ENCODE measurements at regions not wholly inside any gene's neighbourhood (a gene's known extent, or its start where the extent isn't known, plus 50 kb on each side); places are given as distances from the start of the nearest gene placed in this dataset.

DNA sequence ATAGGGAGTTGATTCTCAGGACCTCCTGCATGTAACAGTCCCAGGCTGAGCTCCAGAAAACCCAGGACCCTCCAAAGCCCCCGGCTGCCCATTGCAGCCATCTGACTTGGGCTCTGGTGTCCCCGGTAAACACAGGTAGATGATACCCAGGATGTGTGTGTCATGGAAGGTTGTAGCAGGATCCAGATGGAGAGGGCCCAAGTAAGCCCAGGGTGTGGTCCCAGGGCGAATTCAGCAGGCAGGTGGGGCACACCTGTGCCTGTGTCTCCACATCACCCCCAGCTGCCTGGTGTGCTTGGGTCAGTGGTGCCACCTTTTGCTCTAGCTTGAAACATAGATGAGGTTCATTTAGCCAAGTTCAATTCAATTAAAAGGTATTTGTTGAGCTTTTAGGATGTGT lies 524.1 kb downstream of the GLRX3 start:
- no peaks in the 10 kb centered on the region for H3K36me3 ChIP-seq
- H3K4me3 ChIP-seq (ENCODE audit: low read depth in 1 of 2, low read length in 1 of 2) = no peak overlapping the region
- TF ChIP-seq, protein P1, sequence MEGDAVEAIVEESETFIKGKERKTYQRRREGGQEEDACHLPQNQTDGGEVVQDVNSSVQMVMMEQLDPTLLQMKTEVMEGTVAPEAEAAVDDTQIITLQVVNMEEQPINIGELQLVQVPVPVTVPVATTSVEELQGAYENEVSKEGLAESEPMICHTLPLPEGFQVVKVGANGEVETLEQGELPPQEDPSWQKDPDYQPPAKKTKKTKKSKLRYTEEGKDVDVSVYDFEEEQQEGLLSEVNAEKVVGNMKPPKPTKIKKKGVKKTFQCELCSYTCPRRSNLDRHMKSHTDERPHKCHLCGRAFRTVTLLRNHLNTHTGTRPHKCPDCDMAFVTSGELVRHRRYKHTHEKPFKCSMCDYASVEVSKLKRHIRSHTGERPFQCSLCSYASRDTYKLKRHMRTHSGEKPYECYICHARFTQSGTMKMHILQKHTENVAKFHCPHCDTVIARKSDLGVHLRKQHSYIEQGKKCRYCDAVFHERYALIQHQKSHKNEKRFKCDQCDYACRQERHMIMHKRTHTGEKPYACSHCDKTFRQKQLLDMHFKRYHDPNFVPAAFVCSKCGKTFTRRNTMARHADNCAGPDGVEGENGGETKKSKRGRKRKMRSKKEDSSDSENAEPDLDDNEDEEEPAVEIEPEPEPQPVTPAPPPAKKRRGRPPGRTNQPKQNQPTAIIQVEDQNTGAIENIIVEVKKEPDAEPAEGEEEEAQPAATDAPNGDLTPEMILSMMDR (IDR thresholded peaks at IDR 0.05) = no peak
- H3K27me3 ChIP-seq = no peaks in the 10 kb centered on the region
- no peaks in the 10 kb centered on the region for H3K9me3 ChIP-seq
- no peaks in the 10 kb centered on the region for H3K4me1 ChIP-seq (ENCODE audit: control insufficient read depth in 1 of 2, insufficient read depth in 1 of 2, low read depth in 1 of 2, low read length in 1 of 2)
- H3K27ac ChIP-seq = no peak overlapping the region

DNA sequence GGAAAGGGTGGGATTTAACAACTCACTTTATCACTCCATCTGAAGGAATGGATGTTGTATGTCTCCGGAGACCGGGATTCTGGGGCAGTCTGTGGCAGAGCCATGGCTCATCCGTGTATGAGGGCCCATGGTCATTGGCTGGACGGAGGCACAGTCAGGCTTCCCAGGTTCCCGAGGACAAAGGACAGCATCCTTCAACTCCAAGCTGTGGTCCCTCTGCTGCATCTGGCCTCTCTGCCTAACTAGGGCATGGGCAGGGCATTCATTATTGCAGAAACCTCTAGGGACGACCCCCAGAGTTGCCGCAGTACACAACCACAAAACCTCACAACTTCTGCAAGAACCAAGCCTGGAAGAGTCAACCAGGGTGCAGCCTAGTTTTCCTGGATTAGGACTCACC lies 525.2 kb downstream of the GLRX3 start:
- H3K9me3 ChIP-seq = no peaks in the 10 kb centered on the region
- H3K27me3 ChIP-seq = no peaks in the 10 kb centered on the region
- no peak overlapping the region for H3K27ac ChIP-seq
- H3K4me3 ChIP-seq (ENCODE audit: low read depth in 1 of 2, low read length in 1 of 2) = no peak overlapping the region
- H3K36me3 ChIP-seq = no peaks in the 10 kb centered on the region
- TF ChIP-seq, protein P1 (IDR thresholded peaks at IDR 0.05) = no peak
- no peaks in the 10 kb centered on the region for H3K4me1 ChIP-seq (ENCODE audit: control insufficient read depth in 1 of 2, insufficient read depth in 1 of 2, low read depth in 1 of 2, low read length in 1 of 2)

DNA sequence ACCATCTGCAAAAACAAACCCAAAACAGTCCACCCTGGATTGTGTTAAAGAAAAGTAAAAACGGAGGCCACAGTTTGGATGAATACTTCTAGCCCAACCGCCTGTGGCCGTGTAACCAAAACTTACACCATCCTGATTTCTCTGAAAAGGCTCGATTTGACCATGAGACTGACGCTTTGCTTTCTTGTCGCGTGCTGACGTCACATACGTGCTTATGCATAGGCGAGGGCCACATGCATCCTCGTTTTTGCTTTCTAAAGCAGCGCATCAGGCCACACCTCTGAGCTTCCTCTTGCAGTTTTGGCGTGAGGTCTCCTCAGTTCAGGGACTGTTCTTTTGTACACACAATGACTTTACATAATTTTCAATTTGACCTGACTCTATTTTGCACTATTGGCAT lies 526.6 kb downstream of the GLRX3 start:
- TF ChIP-seq, protein P1 (IDR thresholded peaks at IDR 0.05) = no peak
- H3K36me3 ChIP-seq = no peaks in the 10 kb centered on the region
- no peaks in the 10 kb centered on the region for H3K9me3 ChIP-seq
- no peaks in the 10 kb centered on the region for H3K27me3 ChIP-seq
- H3K4me3 ChIP-seq (ENCODE audit: low read depth in 1 of 2, low read length in 1 of 2) = no peak overlapping the region
- H3K27ac ChIP-seq = no peak overlapping the region
- no peaks in the 10 kb centered on the region for H3K4me1 ChIP-seq (ENCODE audit: control insufficient read depth in 1 of 2, insufficient read depth in 1 of 2, low read depth in 1 of 2, low read length in 1 of 2)

DNA sequence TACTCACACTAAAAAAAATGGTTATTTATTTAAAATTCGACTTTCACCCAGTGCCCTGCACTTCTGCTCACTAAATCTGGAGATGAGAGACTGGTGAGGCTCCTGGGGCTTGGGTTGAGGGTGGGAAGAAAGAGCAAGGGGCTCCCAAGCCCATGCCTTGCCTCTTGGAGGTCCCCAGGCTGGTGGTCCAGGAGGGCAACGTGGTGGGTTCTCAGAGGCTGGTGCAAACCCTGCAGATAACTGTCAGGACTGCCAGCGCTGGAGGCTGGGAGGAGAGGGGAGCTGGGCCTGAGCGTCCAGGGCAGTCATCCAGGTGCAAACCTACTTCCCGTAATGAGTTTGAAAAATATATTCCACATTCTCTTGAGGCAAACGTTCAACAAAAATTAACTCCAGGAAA lies 528.3 kb downstream of the GLRX3 start:
- TF ChIP-seq, protein P1 (IDR thresholded peaks at IDR 0.05) = no peak
- Histone ChIP-seq H3K4me1 (ENCODE audit: control insufficient read depth in 1 of 2, insufficient read depth in 1 of 2, low read depth in 1 of 2, low read length in 1 of 2) (no peaks in the 10 kb centered on the region), H3K27me3 (no peaks in the 10 kb centered on the region), H3K36me3 (no peaks in the 10 kb centered on the region), H3K4me3 (ENCODE audit: low read depth in 1 of 2, low read length in 1 of 2) (no peak overlapping the region), H3K27ac (no peak overlapping the region), H3K9me3 (no peaks in the 10 kb centered on the region)

DNA sequence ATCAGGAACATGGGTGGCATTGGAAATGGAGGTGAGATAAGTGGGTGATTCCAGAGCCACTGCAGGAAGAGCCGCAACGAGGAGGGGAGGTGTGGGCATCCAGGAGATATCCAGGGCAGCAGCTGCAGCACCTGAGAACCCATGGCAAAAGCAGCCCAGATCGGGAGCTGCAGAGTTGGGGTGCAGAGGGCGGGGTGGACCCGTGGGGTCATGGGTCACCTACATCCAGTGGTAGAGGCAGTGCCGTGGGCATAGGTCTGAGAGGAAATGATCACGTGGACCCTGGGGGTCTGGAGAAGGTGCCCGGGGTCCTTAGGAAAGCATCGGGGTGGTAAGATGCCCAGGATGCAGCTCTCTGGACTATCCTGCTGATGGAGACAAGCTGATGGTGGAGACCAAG lies 530.0 kb downstream of the GLRX3 start:
- no peaks in the 10 kb centered on the region for H3K36me3 ChIP-seq
- H3K27ac ChIP-seq = no peak overlapping the region
- H3K4me1 ChIP-seq (ENCODE audit: control insufficient read depth in 1 of 2, insufficient read depth in 1 of 2, low read depth in 1 of 2, low read length in 1 of 2) = no peaks in the 10 kb centered on the region
- TF ChIP-seq, protein P1 (IDR thresholded peaks at IDR 0.05) = no peak
- H3K4me3 ChIP-seq (ENCODE audit: low read depth in 1 of 2, low read length in 1 of 2) = no peak overlapping the region
- H3K27me3 ChIP-seq = no peaks in the 10 kb centered on the region
- H3K9me3 ChIP-seq = no peaks in the 10 kb centered on the region

DNA sequence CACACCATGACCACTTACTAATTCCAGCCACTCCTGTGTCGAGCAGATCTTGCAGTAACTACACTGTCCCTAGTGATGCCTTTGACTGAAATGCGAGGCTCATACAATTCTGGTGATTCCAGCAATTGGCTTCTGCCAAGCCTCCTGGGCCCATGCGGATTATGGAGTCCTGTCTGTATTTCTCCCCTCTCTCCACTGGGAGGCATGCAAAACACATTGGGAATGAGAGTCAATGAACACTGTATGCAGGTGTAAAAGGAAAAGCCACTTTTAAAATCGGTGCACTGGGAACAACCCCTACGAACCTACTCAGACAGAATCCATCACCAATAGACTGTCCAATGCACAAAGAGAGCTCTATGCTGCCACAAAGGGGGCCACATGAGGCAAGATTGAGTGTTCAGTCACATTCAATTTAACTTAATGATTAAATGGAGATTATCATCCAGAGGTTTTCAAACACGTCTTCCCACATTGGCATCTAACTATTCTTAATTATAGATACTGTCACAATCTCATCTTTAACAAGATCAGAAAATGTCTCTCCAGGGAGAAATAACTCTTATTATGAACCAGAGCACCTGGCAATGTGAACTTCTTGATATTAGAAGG lies 550.6 kb downstream of the GLRX3 start:
- TF ChIP-seq, protein P1 (IDR thresholded peaks at IDR 0.05) = no peak
- H3K36me3 ChIP-seq = no peaks in the 10 kb centered on the region
- peaks cover 2% of the 10 kb centered on the region for H3K27me3 ChIP-seq
- no peak overlapping the region for H3K27ac ChIP-seq
- H3K4me1 ChIP-seq (ENCODE audit: control insufficient read depth in 1 of 2, insufficient read depth in 1 of 2, low read depth in 1 of 2, low read length in 1 of 2) = no peaks in the 10 kb centered on the region
- H3K9me3 ChIP-seq = no peaks in the 10 kb centered on the region
- H3K4me3 ChIP-seq (ENCODE audit: low read depth in 1 of 2, low read length in 1 of 2) = no peak overlapping the region
